H1 (cell line): ENCODE measurements at regions not wholly inside any gene's neighbourhood (a gene's known extent, or its start where the extent isn't known, plus 50 kb on each side); places are given as distances from the start of the nearest gene placed in this dataset.

Experiments
- CTCF ChIA-PET: fragments of 300-600 bp; sonication (Branson Sonifier 250); formaldehyde crosslinking; loops from one replicate; lab custom pipeline; 2021; ENCODE audit not compliant: partially characterized antibody; lab: Charles Lee
- POLR2A ChIA-PET: fragments of 300-600 bp; sonication (Branson Sonifier 250); formaldehyde crosslinking; loops from one replicate; lab custom pipeline; 2021; ENCODE audit warnings: inconsistent platforms; ENCODE audit not compliant: partially characterized antibody; lab: Charles Lee
- DNase-seq, 2 experiments: peaks; one replicate each; pipeline versions ENCODE4 v3.0.0 to v3.0.0-alpha.2; 2010 to 2022; ENCODE audit warnings: low spot score in 2 of 2, low read depth in 1 of 2, mixed read lengths in 1 of 2
- FAIRE-seq: peaks from 2 replicates; lab custom pipeline; 2011; peaks lifted over from hg19 to GRCh38; lab: Jason Lieb, UNC
- H2AFZ ChIP-seq: 2 replicates; pipeline ENCODE4 v1.8.1; 2012; ENCODE audit warnings: low read length, inconsistent platforms
- H2AK5ac ChIP-seq: 2 replicates; pipeline ENCODE4 v1.6.1; 2013; ENCODE audit warnings: low read depth, low read length
- H2BK120ac ChIP-seq: replicated peaks from 2 replicates; pipeline ENCODE3; 2013; ENCODE audit warnings: low read depth, low read length, inconsistent platforms
- H2BK12ac ChIP-seq: 2 replicates; pipeline ENCODE4 v1.6.1; 2013; ENCODE audit warnings: low read depth, low read length
- H2BK15ac ChIP-seq: 2 replicates; pipeline ENCODE4 v1.6.1; 2013; ENCODE audit warnings: low read length
- H2BK20ac ChIP-seq: 2 replicates; pipeline ENCODE4 v1.6.1; 2013; ENCODE audit warnings: low read length
- H2BK5ac ChIP-seq: 2 replicates; pipeline ENCODE4 v1.6.1; 2013; ENCODE audit warnings: low read depth, low read length
- H3K14ac ChIP-seq: 2 replicates; pipeline ENCODE4 v1.6.1; 2013; ENCODE audit warnings: inconsistent platforms; ENCODE audit not compliant: insufficient read length
- H3K18ac ChIP-seq: 2 replicates; pipeline ENCODE4 v1.6.1; 2013; ENCODE audit warnings: low read length; ENCODE audit errors: extremely low read depth
- H3K23ac ChIP-seq: 2 replicates; pipeline ENCODE4 v1.6.1; 2013; ENCODE audit warnings: inconsistent platforms; ENCODE audit not compliant: insufficient read length
- H3K23me2 ChIP-seq: 2 replicates; pipeline ENCODE4 v1.6.1; 2013; ENCODE audit warnings: low read depth, low read length
- H3K27ac ChIP-seq: 2 replicates; pipeline ENCODE4 v1.6.1; 2011; ENCODE audit warnings: low read depth, low read length, inconsistent platforms
- H3K27me3 ChIP-seq, 4 experiments: replicated peaks in 1 of 4; 1 replicate in 1 of 4; 2 replicates in 3 of 4; pipeline versions ENCODE4 v1.6.1 to v1.8.1; 2011 to 2013; ENCODE audit warnings: low read length in 3 of 4, mild to moderate bottlenecking in 3 of 4, inconsistent platforms in 2 of 4, mixed read lengths in 2 of 4, moderate library complexity in 1 of 4; ENCODE audit not compliant: control insufficient read depth in 3 of 4, insufficient read depth in 3 of 4; ENCODE audit errors: extremely low read depth in 1 of 4
- H3K36me3 ChIP-seq, 4 experiments: 2 replicates each; pipeline versions ENCODE4 v1.6.1 to v1.8.1; 2011 to 2013; ENCODE audit warnings: mild to moderate bottlenecking in 4 of 4, low read length in 3 of 4, moderate library complexity in 2 of 4, control low read depth in 1 of 4, inconsistent platforms in 1 of 4; ENCODE audit not compliant: insufficient read depth in 4 of 4, control insufficient read depth in 2 of 4
- H3K4ac ChIP-seq: replicated peaks from 2 replicates; pipeline ENCODE3; 2013; ENCODE audit warnings: low read length, low read depth, mixed read lengths, inconsistent platforms; ENCODE audit not compliant: insufficient read length
- H3K4me1 ChIP-seq, 4 experiments: replicated peaks in 1 of 4; 1 replicate in 1 of 4; 2 replicates in 3 of 4; pipeline versions ENCODE4 v1.6.1 to v1.8.1; 2011 to 2013; ENCODE audit warnings: low read length in 3 of 4, inconsistent platforms in 2 of 4, mixed read lengths in 1 of 4; ENCODE audit not compliant: insufficient read depth in 4 of 4, control insufficient read depth in 3 of 4
- H3K4me2 ChIP-seq, 2 experiments: 2 replicates each; pipeline versions ENCODE4 v1.6.1 to v1.8.1; 2011 to 2013; ENCODE audit warnings: low read depth in 2 of 2, low read length in 2 of 2, control low read depth in 1 of 2, inconsistent platforms in 1 of 2, mild to moderate bottlenecking in 1 of 2; ENCODE audit not compliant: insufficient read depth in 1 of 2
- H3K4me3 ChIP-seq, 4 experiments: fragments of 200-600, 300-600 bp in 1 of 4; sonication (generic), shearing (Covaris generic), sonication (Bioruptor Twin) in 1 of 4; 2 replicates each; pipeline versions ENCODE4 v1.5.1 to v1.8.1; 2011 to 2016; ENCODE audit warnings: low read length in 4 of 4, low read depth in 3 of 4, control low read depth in 2 of 4, inconsistent platforms in 2 of 4, mild to moderate bottlenecking in 2 of 4, mixed read lengths in 1 of 4, moderate library complexity in 1 of 4; ENCODE audit not compliant: insufficient read depth in 2 of 4; ENCODE audit errors: extremely low read depth in 1 of 4
- H3K56ac ChIP-seq: replicated peaks from 2 replicates; pipeline ENCODE3; 2013; ENCODE audit warnings: low read depth, mild to moderate bottlenecking, mixed read lengths, low read length, inconsistent platforms; ENCODE audit not compliant: insufficient read length
- H3K79me1 ChIP-seq: 2 replicates; pipeline ENCODE4 v1.6.1; 2013; ENCODE audit warnings: low read depth, low read length, control low read depth
- H3K79me2 ChIP-seq, 2 experiments: 2 replicates each; pipeline versions ENCODE4 v1.6.1 to v1.8.1; 2012 to 2013; ENCODE audit warnings: low read length in 2 of 2, mild to moderate bottlenecking in 2 of 2, inconsistent platforms in 1 of 2; ENCODE audit not compliant: insufficient read depth in 2 of 2, control insufficient read depth in 1 of 2
- H3K9ac ChIP-seq, 4 experiments: replicated peaks in 1 of 4; 1 replicate in 1 of 4; 2 replicates in 3 of 4; pipeline versions ENCODE4 v1.6.1 to v1.8.1; 2011 to 2013; ENCODE audit warnings: low read depth in 3 of 4, low read length in 3 of 4, control low read depth in 2 of 4, mild to moderate bottlenecking in 2 of 4, moderate library complexity in 2 of 4, inconsistent platforms in 1 of 4; ENCODE audit errors: extremely low read depth in 1 of 4
- H3K9me3 ChIP-seq, 2 experiments: 2 replicates each; pipeline versions ENCODE4 v1.6.1 to v1.8.1; 2012 to 2013; ENCODE audit warnings: mild to moderate bottlenecking in 2 of 2, moderate library complexity in 2 of 2, control low read depth in 1 of 2, inconsistent platforms in 1 of 2, low read depth in 1 of 2, low read length in 1 of 2, mixed read lengths in 1 of 2; ENCODE audit not compliant: insufficient read depth in 2 of 2
- H4K20me1 ChIP-seq, 2 experiments: replicated peaks in 1 of 2; 2 replicates each; pipeline versions ENCODE3 to v1.8.1; 2011 to 2013; ENCODE audit warnings: inconsistent platforms in 2 of 2, low read length in 2 of 2, mild to moderate bottlenecking in 1 of 2; ENCODE audit not compliant: insufficient read depth in 2 of 2, control insufficient read depth in 1 of 2
- H4K5ac ChIP-seq: 2 replicates; pipeline ENCODE4 v1.6.1; 2013; ENCODE audit warnings: low read length, low read depth, mixed read lengths, inconsistent platforms; ENCODE audit not compliant: insufficient read length
- H4K8ac ChIP-seq: 2 replicates; pipeline ENCODE4 v1.8.0; 2013; ENCODE audit warnings: mild to moderate bottlenecking, moderate library complexity, low read length, inconsistent platforms; ENCODE audit not compliant: insufficient read depth; ENCODE audit errors: extremely low read depth
- H4K91ac ChIP-seq: replicated peaks from 2 replicates; pipeline ENCODE3; 2013; ENCODE audit warnings: low read length, mixed read lengths, inconsistent platforms; ENCODE audit not compliant: insufficient read length
- CHD2 ChIP-seq: IDR thresholded peaks from 2 replicates; pipeline ENCODE4 v1.6.1; 2012; ENCODE audit warnings: low read length, improper control_type of control experiment
- EGR1 ChIP-seq: IDR thresholded peaks from 2 replicates; pipeline ENCODE4 v1.6.1; 2011; ENCODE audit warnings: low read depth, low read length, borderline replicate concordance
- POLR2A ChIP-seq, 2 experiments: IDR thresholded peaks; 1 replicate in 1 of 2; 2 replicates in 1 of 2; pipeline ENCODE4 v1.6.1; 2011; ENCODE audit warnings: low read depth in 2 of 2, low read length in 2 of 2, mild to moderate bottlenecking in 2 of 2; ENCODE audit errors: control extremely low read depth in 1 of 2
- RNF2 ChIP-seq: fragments of 200-900, 300-1000 bp; sonication (generic); IDR thresholded peaks from 2 replicates; pipeline ENCODE4 v1.7.1; 2016; ENCODE audit warnings: borderline replicate concordance, low read depth, mild to moderate bottlenecking, antibody characterized with exemption, low read length; ENCODE audit not compliant: poor library complexity, severe bottlenecking; ENCODE audit errors: missing control alignments
- SIN3A ChIP-seq, 2 experiments: IDR thresholded peaks in 1 of 2; conservative IDR thresholded peaks in 1 of 2; 2 replicates each; pipeline ENCODE4 v1.6.1; 2011 to 2012; ENCODE audit warnings: low read length in 2 of 2, improper control_type of control experiment in 1 of 2, low read depth in 1 of 2, mild to moderate bottlenecking in 1 of 2
- TAF7 ChIP-seq: optimal IDR thresholded peaks from 2 replicates; pipeline ENCODE3; 2011; ENCODE audit warnings: low read depth, mild to moderate bottlenecking, inconsistent platforms, low read length, moderate library complexity, borderline replicate concordance
- TBP ChIP-seq: IDR thresholded peaks from 2 replicates; pipeline ENCODE4 v1.6.1; 2011; ENCODE audit warnings: low read depth, low read length, improper control_type of control experiment
- TEAD4 ChIP-seq: IDR thresholded peaks from 2 replicates; pipeline ENCODE4 v1.6.1; 2012; ENCODE audit warnings: low read depth, low read length, inconsistent platforms, mixed read lengths
- TF ChIP-seq, protein P1 (sequence below): IDR thresholded peaks from 2 replicates; pipeline ENCODE4 v1.6.1; 2012; ENCODE audit warnings: inconsistent platforms
- TF ChIP-seq, protein P2 (sequence below): IDR thresholded peaks from 2 replicates; pipeline ENCODE4 v1.6.1; 2011; ENCODE audit warnings: low read length, improper control_type of control experiment

DNA sequence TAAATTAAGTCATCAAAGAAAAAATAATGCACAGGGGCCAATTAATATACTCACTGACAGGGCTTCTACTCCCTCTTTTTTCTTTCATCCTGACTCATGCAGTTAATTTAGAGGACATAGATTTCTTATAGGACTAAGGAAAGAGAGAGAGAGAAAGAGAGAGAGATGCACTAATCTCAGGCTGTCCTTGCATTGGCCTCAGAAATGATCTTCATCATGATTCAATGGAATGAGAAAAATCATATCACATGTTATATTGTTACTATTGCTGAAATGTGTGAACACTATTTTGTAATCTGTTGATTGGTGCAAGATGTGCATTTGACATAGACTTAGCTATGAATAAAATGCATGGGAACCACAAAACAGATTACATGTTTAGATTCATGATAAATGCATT lies 608.3 kb upstream of the NUDT12 start:
- Histone ChIP-seq H3K23me2 (no peaks in the 10 kb centered on the region), H3K9me3 (no peaks in the 10 kb centered on the region), H3K36me3 (no peaks in the 10 kb centered on the region), H4K20me1 (no peaks in the 10 kb centered on the region), H3K4me3 (no peak overlapping the region), H3K27ac (no peak overlapping the region), H4K5ac (no peak overlapping the region), H4K91ac (no peak overlapping the region), H3K18ac (no peak overlapping the region), H2BK15ac (no peak overlapping the region), H2AFZ (no peak overlapping the region), H3K4me2 (no peak overlapping the region), H3K9ac (no peak overlapping the region), H3K79me1 (no peaks in the 10 kb centered on the region), H2BK120ac (no peak overlapping the region), H4K8ac (no peak overlapping the region), H2BK5ac (no peak overlapping the region), H3K4me1 (no peaks in the 10 kb centered on the region), H3K23ac (no peak overlapping the region), H2BK20ac (no peak overlapping the region), H3K14ac (no peak overlapping the region), H3K56ac (no peak overlapping the region)
- POLR2A ChIA-PET: no interaction called here
- FAIRE-seq: no peak
- no peak for TF ChIP-seq CHD2
- TF ChIP-seq RNF2: no peak
- TF ChIP-seq, protein P1, sequence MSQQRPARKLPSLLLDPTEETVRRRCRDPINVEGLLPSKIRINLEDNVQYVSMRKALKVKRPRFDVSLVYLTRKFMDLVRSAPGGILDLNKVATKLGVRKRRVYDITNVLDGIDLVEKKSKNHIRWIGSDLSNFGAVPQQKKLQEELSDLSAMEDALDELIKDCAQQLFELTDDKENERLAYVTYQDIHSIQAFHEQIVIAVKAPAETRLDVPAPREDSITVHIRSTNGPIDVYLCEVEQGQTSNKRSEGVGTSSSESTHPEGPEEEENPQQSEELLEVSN: no peak
- TF ChIP-seq EGR1: no peak
- TF ChIP-seq POLR2A (IDR thresholded peaks at IDR 0.05; ENCODE audit: control extremely low read depth in 1 of 2, low read depth in 2 of 2, low read length in 2 of 2): no peak
- no peak for TF ChIP-seq TAF7
- TF ChIP-seq SIN3A (conservative IDR thresholded peaks at IDR 0.05 in 1 of 2, IDR thresholded peaks at IDR 0.05 in 1 of 2; ENCODE audit: low read depth in 1 of 2, low read length in 2 of 2): no peak
- TF ChIP-seq TBP: no peak
- TF ChIP-seq, protein P2, sequence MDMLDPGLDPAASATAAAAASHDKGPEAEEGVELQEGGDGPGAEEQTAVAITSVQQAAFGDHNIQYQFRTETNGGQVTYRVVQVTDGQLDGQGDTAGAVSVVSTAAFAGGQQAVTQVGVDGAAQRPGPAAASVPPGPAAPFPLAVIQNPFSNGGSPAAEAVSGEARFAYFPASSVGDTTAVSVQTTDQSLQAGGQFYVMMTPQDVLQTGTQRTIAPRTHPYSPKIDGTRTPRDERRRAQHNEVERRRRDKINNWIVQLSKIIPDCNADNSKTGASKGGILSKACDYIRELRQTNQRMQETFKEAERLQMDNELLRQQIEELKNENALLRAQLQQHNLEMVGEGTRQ: no peak
- no peak for TF ChIP-seq TEAD4
- TF ChIP-seq, all 59 proteins: peak for 0
- no peaks in the 10 kb centered on the region for H3K79me2 ChIP-seq
- DNase-seq: no peak
- CTCF ChIA-PET: interaction anchor here (1.2 to 1.3 kb wide), 2 partner anchors 9 to 362 kb away, joined by 3 to 5 read pairs; no protein-coding TSS in a partner anchor
- no peaks in the 10 kb centered on the region for H3K27me3 ChIP-seq
- H2BK12ac ChIP-seq: no peak overlapping the region
- H2AK5ac ChIP-seq: no peak overlapping the region
- H3K4ac ChIP-seq: no peak overlapping the region
